ENCODE measurements at regions not wholly inside any gene's neighbourhood (a gene's known extent, or its start where the extent isn't known, plus 50 kb on each side); places are given as distances from the start of the nearest gene placed in this dataset.

GRCh38 chr1:61581251-61581650 lies 143.7 kb downstream of the TM2D1 start:
- WGBS, 2 donors: 94 to 95% methylated on average over 2 of the region's 2 CpGs
- no peak overlapping the region for H3K9ac ChIP-seq (ENCODE audit: insufficient read depth in 1 of 2, low read length in 2 of 2)
- TF ChIP-seq, protein P1, sequence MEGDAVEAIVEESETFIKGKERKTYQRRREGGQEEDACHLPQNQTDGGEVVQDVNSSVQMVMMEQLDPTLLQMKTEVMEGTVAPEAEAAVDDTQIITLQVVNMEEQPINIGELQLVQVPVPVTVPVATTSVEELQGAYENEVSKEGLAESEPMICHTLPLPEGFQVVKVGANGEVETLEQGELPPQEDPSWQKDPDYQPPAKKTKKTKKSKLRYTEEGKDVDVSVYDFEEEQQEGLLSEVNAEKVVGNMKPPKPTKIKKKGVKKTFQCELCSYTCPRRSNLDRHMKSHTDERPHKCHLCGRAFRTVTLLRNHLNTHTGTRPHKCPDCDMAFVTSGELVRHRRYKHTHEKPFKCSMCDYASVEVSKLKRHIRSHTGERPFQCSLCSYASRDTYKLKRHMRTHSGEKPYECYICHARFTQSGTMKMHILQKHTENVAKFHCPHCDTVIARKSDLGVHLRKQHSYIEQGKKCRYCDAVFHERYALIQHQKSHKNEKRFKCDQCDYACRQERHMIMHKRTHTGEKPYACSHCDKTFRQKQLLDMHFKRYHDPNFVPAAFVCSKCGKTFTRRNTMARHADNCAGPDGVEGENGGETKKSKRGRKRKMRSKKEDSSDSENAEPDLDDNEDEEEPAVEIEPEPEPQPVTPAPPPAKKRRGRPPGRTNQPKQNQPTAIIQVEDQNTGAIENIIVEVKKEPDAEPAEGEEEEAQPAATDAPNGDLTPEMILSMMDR (IDR thresholded peaks at IDR 0.05; ENCODE audit: control extremely low read depth, extremely low read depth): no peak
- peaks cover 0 to 4% (median 0%) of the 10 kb centered on the region in 4 donors for H3K9me3 ChIP-seq (ENCODE audit: control insufficient read depth in 4 of 4, insufficient read depth in 3 of 4, low read length in 3 of 4)
- no peak overlapping the region for H3K4me3 ChIP-seq
- H3K4me1 ChIP-seq (ENCODE audit: control insufficient read depth in 5 of 5, insufficient read depth in 5 of 5, low read length in 5 of 5): peaks cover 0 to 9% (median 0%) of the 10 kb centered on the region in 5 donors
- no peaks in the 10 kb centered on the region for H3K36me3 ChIP-seq (ENCODE audit: control insufficient read depth in 4 of 4, insufficient read depth in 4 of 4, low read length in 4 of 4)
- no peak for DNase-seq
- no peak for ATAC-seq (ENCODE audit: insufficient read depth, low FRiP score)
- H3K27ac ChIP-seq (ENCODE audit: low read depth in 1 of 2, low read length in 1 of 2): no peak overlapping the region
- no peaks in the 10 kb centered on the region for H3K27me3 ChIP-seq (ENCODE audit: control insufficient read depth in 3 of 3, insufficient read depth in 3 of 3, low read length in 2 of 3)

GRCh38 chr1:61580417-61580816 lies 144.5 kb downstream of the TM2D1 start:
- TF ChIP-seq, protein P1 (IDR thresholded peaks at IDR 0.05; ENCODE audit: control extremely low read depth, extremely low read depth): no peak
- no peak overlapping the region for H3K27ac ChIP-seq (ENCODE audit: low read depth in 1 of 2, low read length in 1 of 2)
- 62 to 93% methylated on average over 2 of the region's 2 CpGs for WGBS, 2 donors
- H3K9ac ChIP-seq (ENCODE audit: insufficient read depth in 1 of 2, low read length in 2 of 2): no peak overlapping the region
- ATAC-seq (ENCODE audit: insufficient read depth, low FRiP score) (no peak), DNase-seq (no peak)
- no peaks in the 10 kb centered on the region for H3K36me3 ChIP-seq (ENCODE audit: control insufficient read depth in 4 of 4, insufficient read depth in 4 of 4, low read length in 4 of 4)
- peaks cover 0 to 4% (median 0%) of the 10 kb centered on the region in 4 donors for H3K9me3 ChIP-seq (ENCODE audit: control insufficient read depth in 4 of 4, insufficient read depth in 3 of 4, low read length in 3 of 4)
- no peaks in the 10 kb centered on the region for H3K27me3 ChIP-seq (ENCODE audit: control insufficient read depth in 3 of 3, insufficient read depth in 3 of 3, low read length in 2 of 3)
- H3K4me1 ChIP-seq (ENCODE audit: control insufficient read depth in 5 of 5, insufficient read depth in 5 of 5, low read length in 5 of 5): peaks cover 0 to 9% (median 0%) of the 10 kb centered on the region in 5 donors
- no peak overlapping the region for H3K4me3 ChIP-seq

DNA sequence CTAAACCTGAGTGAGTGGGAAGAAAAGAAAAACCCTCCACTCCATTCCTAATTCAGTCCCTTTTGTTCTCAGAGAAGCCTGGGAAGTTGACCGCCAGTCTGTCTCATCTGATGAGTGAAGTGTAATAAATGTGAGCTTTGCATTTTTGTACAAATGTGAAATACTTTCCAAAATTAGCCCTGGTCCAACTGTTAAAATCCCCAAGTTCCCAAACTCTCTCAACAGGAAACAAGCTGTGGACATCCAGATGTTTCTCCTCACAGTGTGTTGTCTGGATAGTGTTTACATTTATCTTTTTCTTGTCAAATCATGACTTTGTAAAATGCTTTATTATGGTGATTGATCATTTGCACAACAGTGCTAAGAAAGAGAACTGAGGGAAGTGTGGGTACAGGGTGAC lies 145.1 kb downstream of the TM2D1 start:
- H3K27ac ChIP-seq (ENCODE audit: low read depth in 1 of 2, low read length in 1 of 2): no peak overlapping the region
- H3K4me1 ChIP-seq (ENCODE audit: control insufficient read depth in 5 of 5, insufficient read depth in 5 of 5, low read length in 5 of 5): peaks cover 0 to 9% (median 0%) of the 10 kb centered on the region in 5 donors
- DNase-seq: peak in 1 of 3 donors; percentile 56
- H3K9me3 ChIP-seq (ENCODE audit: control insufficient read depth in 4 of 4, insufficient read depth in 3 of 4, low read length in 3 of 4): peaks cover 0 to 4% (median 0%) of the 10 kb centered on the region in 4 donors
- no peak overlapping the region for H3K9ac ChIP-seq (ENCODE audit: insufficient read depth in 1 of 2, low read length in 2 of 2)
- no peaks in the 10 kb centered on the region for H3K36me3 ChIP-seq (ENCODE audit: control insufficient read depth in 4 of 4, insufficient read depth in 4 of 4, low read length in 4 of 4)
- H3K27me3 ChIP-seq (ENCODE audit: control insufficient read depth in 3 of 3, insufficient read depth in 3 of 3, low read length in 2 of 3): no peaks in the 10 kb centered on the region
- whole genome bisulfite sequencing, 2 donors: 74 to 87% methylated on average over 1 of the region's 1 CpG
- TF ChIP-seq, protein P1 (IDR thresholded peaks at IDR 0.05; ENCODE audit: control extremely low read depth, extremely low read depth): no peak
- no peak overlapping the region for H3K4me3 ChIP-seq
- no peak for ATAC-seq (ENCODE audit: insufficient read depth, low FRiP score)

DNA sequence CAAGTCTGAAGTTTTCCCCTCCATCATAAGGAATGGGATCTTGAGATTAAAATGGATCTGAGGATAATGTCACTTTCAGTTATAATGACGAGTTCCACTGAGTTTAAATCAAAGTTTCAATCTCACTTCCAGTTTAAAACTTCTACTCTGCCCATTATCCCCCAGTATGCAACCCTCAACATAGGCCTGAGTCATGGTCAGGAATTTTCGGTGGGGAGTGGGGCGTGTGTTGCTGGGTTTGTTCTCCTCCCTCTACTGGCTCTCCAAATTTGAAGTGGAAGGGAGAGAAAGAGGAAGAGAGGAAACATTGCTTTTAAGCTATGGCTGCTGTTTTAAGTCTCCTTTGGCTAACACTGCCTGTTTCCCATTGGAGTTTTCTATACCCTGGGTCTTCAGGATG lies 152.9 kb downstream of the TM2D1 start:
- Histone ChIP-seq H3K9me3 (ENCODE audit: control insufficient read depth in 4 of 4, insufficient read depth in 3 of 4, low read length in 3 of 4) (peaks cover 0 to 3% (median under 1%) of the 10 kb centered on the region in 4 donors), H3K36me3 (ENCODE audit: control insufficient read depth in 4 of 4, insufficient read depth in 4 of 4, low read length in 4 of 4) (no peaks in the 10 kb centered on the region), H3K9ac (ENCODE audit: insufficient read depth in 1 of 2, low read length in 2 of 2) (no peak overlapping the region), H3K4me1 (ENCODE audit: control insufficient read depth in 5 of 5, insufficient read depth in 5 of 5, low read length in 5 of 5) (peaks cover 0 to 1% (median 0%) of the 10 kb centered on the region in 5 donors), H3K27ac (ENCODE audit: low read depth in 1 of 2, low read length in 1 of 2) (no peak overlapping the region), H3K27me3 (ENCODE audit: control insufficient read depth in 3 of 3, insufficient read depth in 3 of 3, low read length in 2 of 3) (no peaks in the 10 kb centered on the region), H3K4me3 (no peak overlapping the region)
- no peak for DNase-seq
- TF ChIP-seq, protein P1 (IDR thresholded peaks at IDR 0.05; ENCODE audit: control extremely low read depth, extremely low read depth): no peak
- WGBS, 2 donors: 69 to 74% methylated on average over 3 of the region's 3 CpGs
- no peak for ATAC-seq (ENCODE audit: insufficient read depth, low FRiP score)

Data from lung (tissue), 11 donors.